ENCODE measurements at regions not wholly inside any gene's neighbourhood (a gene's known extent, or its start where the extent isn't known, plus 50 kb on each side); places are given as distances from the start of the nearest gene placed in this dataset.

DNA sequence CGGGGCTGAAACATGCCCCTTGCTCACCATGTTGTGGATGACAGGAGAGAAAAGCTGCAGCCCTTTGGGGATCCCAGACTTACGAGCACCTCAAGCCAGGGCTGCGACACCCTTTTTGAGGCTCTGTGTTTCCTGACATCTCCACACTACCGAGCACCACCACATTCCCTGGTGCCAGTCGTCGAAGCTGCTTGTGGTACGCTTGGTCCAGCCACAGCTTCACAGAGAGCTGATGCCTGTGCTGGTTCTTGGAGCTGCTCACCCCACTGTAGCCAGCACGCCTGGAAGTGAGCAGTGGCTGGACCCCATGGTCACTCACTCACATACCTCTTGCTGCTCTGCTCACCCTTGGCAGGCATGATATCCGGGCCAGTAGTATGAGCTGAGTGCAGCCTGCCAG, 367.5 kb downstream of the SLITRK6 start (continued):
- TF ChIP-seq, protein P1, sequence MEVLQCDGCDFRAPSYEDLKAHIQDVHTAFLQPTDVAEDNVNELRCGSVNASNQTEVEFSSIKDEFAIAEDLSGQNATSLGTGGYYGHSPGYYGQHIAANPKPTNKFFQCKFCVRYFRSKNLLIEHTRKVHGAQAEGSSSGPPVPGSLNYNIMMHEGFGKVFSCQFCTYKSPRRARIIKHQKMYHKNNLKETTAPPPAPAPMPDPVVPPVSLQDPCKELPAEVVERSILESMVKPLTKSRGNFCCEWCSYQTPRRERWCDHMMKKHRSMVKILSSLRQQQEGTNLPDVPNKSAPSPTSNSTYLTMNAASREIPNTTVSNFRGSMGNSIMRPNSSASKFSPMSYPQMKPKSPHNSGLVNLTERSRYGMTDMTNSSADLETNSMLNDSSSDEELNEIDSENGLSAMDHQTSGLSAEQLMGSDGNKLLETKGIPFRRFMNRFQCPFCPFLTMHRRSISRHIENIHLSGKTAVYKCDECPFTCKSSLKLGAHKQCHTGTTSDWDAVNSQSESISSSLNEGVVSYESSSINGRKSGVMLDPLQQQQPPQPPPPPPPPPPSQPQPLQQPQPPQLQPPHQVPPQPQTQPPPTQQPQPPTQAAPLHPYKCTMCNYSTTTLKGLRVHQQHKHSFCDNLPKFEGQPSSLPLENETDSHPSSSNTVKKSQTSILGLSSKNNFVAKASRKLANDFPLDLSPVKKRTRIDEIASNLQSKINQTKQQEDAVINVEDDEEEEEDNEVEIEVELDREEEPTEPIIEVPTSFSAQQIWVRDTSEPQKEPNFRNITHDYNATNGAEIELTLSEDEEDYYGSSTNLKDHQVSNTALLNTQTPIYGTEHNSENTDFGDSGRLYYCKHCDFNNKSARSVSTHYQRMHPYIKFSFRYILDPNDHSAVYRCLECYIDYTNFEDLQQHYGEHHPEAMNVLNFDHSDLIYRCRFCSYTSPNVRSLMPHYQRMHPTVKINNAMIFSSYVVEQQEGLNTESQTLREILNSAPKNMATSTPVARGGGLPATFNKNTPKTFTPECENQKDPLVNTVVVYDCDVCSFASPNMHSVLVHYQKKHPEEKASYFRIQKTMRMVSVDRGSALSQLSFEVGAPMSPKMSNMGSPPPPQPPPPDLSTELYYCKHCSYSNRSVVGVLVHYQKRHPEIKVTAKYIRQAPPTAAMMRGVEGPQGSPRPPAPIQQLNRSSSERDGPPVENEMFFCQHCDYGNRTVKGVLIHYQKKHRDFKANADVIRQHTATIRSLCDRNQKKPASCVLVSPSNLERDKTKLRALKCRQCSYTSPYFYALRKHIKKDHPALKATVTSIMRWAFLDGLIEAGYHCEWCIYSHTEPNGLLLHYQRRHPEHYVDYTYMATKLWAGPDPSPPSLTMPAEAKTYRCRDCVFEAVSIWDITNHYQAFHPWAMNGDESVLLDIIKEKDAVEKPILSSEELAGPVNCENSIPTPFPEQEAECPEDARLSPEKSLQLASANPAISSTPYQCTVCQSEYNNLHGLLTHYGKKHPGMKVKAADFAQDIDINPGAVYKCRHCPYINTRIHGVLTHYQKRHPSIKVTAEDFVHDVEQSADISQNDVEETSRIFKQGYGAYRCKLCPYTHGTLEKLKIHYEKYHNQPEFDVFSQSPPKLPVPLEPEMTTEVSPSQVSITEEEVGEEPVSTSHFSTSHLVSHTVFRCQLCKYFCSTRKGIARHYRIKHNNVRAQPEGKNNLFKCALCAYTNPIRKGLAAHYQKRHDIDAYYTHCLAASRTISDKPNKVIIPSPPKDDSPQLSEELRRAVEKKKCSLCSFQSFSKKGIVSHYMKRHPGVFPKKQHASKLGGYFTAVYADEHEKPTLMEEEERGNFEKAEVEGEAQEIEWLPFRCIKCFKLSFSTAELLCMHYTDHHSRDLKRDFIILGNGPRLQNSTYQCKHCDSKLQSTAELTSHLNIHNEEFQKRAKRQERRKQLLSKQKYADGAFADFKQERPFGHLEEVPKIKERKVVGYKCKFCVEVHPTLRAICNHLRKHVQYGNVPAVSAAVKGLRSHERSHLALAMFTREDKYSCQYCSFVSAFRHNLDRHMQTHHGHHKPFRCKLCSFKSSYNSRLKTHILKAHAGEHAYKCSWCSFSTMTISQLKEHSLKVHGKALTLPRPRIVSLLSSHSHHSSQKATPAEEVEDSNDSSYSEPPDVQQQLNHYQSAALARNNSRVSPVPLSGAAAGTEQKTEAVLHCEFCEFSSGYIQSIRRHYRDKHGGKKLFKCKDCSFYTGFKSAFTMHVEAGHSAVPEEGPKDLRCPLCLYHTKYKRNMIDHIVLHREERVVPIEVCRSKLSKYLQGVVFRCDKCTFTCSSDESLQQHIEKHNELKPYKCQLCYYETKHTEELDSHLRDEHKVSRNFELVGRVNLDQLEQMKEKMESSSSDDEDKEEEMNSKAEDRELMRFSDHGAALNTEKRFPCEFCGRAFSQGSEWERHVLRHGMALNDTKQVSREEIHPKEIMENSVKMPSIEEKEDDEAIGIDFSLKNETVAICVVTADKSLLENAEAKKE (CRISPR knock-in tag; IDR thresholded peaks at IDR 0.05): no peak
- no peak for TF ChIP-seq ZNF114 (CRISPR knock-in tag; IDR thresholded peaks at IDR 0.05)

DNA sequence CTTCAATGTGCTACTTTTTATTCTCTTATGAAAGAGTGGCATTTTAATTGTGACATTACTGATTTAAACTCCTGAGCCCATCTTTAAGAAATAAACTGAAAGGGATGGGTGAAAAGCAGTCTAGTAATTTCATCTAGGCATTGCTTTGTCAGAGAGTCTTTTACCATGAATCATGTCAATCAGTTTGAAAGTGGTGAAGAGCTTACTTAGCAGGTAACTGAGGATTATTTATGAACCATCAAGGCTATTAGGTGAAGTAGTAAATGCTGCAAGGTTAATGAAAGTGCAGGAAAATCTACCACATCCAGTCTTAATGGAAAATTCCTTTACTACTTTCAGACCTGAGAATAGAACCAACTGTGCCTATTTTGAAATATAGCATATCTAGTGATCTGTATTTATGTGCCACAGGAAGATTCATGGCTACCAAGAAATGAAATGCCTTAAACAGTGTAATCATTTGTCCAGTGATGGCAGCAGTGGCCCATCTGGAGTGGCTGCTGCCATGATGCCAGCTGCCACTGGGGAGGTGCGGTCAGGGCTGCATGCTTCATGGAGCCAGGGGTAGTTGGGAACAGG, 368.9 kb downstream of the SLITRK6 start:
- Histone ChIP-seq H2AFZ (no peak overlapping the region), H3K4me2 (no peak overlapping the region), H3K36me3 (ENCODE audit: insufficient read depth) (no peaks in the 10 kb centered on the region), H4K20me1 (replicated peaks; ENCODE audit: insufficient read depth) (no peaks in the 10 kb centered on the region), H3K9me2 (ENCODE audit: insufficient read depth) (no peaks in the 10 kb centered on the region), H3K4me3 (no peak overlapping the region), H3F3A (replicated peaks; ENCODE audit: low read depth) (no peaks in the 10 kb centered on the region), H3K27me3 (ENCODE audit: insufficient read depth) (no peaks in the 10 kb centered on the region), H3K79me2 (replicated peaks; ENCODE audit: insufficient read depth) (no peaks in the 10 kb centered on the region), H3K27ac (ENCODE audit: low read depth) (no peak overlapping the region), H3K4me1 (ENCODE audit: insufficient read depth) (no peaks in the 10 kb centered on the region)
- Mint-ChIP-seq H3K27me3 (ENCODE audit: insufficient read depth, low read depth, poor library complexity) (peaks cover 2% of the 10 kb centered on the region), H3K36me3 (ENCODE audit: low read depth) (no peaks in the 10 kb centered on the region), H3K4me1 (no peaks in the 10 kb centered on the region), H3K9me3 (0 out of 3 replicates have a peak, but pooled peaks cover 2% of the 10 kb centered on the region), H3K27ac (no peak overlapping the region), H3K4me3 (no peak overlapping the region)
- DNase-seq (ENCODE audit: low spot score) (no peak), ATAC-seq (no peak)
- TF ChIP-seq EZH2phosphoT487 (IDR thresholded peaks at IDR 0.05; ENCODE audit: unreplicated experiment) (no peak), JUNB (IDR thresholded peaks at IDR 0.05; ENCODE audit: unreplicated experiment) (no peak), POLR2AphosphoS5 (IDR thresholded peaks at IDR 0.05; ENCODE audit: low read depth) (no peak), ZNF331 (CRISPR knock-in tag; IDR thresholded peaks at IDR 0.05; ENCODE audit: low read depth) (no peak)
